Midbrain (tissue), 1 donor: ENCODE measurements at regions not wholly inside any gene's neighbourhood (a gene's known extent, or its start where the extent isn't known, plus 50 kb on each side); places are given as distances from the start of the nearest gene placed in this dataset.

Experiments used
- DNase-seq: peaks from one replicate; lab custom pipeline; 2025; lab: John Stamatoyannopoulos, UW

GRCh38 chr2:81234711-81235110 is 930.2 kb upstream of the LRRTM1 start:
- no peak for DNase-seq

- no peak for DNase-seq
These were observed 921.2 kb upstream of the LRRTM1 start for GRCh38 chr2:81225756-81226155.

- no peak for DNase-seq
These were observed 909.0 kb upstream of the LRRTM1 start for GRCh38 chr2:81213598-81213997.

DNA sequence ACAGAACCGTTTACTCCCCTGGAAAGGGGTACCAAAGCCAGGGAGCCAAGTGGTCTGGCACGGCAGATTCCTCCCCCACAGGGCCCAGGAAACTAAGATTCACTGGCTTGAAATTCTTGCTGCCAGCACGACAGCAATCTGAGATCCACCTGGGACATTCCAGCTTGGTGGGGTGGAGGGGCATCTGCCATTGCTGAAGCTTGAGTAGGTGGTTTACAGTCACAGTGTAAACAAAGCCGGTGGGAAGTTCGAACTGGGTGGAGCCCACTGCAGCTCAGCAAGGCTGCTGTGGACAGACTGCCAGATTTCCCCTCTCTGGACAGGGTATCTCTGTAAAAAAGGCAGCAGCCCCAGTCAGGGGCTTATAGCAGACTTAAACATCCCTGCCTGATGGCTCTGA is 901.7 kb upstream of the LRRTM1 start:
- DNase-seq, result no peak

- DNase-seq, result no peak
These were observed 892.5 kb upstream of the LRRTM1 start for GRCh38 chr2:81196933-81197628.

- DNase-seq, result no peak
These were observed 891.9 kb upstream of the LRRTM1 start for GRCh38 chr2:81196383-81196851.

DNA sequence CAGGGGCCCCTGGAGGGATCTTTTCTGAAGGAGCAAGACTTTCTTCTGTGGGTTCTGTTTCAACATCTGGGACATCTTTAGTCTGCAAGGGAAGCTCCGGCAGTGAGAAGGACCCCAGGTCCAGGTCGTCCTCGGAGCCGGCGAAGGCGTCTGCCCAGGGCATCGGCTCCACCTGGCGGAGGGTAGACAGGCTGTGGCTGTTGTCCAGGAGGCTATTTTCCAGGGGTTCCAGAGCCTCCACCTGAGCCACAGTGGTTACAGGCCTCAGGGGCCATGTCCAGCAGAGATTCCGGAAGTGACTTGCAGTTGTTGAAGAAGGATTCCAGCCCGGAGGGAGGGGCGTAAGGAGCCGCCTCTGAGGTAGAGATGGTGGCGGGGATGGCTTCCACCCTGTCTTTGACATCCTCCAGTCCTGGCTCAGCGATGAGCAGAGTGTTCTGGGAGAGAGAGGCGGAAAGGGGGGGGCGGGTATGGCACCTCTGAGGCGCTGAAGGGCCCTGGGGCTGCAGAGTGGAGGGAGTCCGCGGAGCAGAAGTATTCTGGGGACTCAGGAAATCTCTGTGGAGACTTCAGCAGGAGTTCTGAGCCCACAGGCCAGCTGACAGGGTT is 891.3 kb upstream of the LRRTM1 start:
- DNase-seq, result no peak

DNA sequence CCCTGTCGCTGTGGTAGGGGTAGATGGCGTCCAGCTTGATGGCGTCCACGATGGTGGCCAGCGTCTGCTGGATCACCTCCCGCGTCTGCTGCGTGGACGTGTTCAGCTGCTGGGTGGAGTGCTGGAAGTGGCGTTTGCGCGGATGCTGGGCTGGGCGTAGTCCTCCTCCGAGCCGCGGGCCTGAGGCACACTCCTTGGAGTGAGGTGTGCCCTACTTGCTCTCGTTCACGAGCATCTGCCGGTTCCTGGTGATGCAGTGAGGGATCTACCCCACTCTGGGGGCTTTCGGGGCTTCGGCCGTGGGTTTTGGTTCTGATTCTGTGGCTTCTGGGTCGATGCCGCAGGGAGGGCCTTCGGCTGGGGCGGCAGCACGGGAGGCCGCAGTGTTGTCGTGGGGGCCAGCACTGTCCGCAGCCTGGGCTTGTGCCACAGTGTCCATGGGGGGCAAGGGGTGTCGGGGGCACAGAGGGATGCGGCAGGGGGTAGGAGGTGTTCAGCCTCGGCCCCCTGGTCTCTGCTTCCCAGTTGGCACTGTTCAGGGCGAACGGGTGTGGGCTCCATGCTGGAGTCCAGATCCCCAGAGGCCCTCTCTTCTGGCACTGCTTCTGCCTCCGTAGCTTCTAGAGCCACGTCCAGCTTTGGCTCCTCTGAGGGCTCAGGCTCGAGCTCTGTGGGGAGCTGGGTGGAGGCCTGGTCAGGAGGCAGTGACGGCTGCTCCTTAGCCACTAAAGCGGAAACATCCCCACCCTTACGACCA is 890.6 kb upstream of the LRRTM1 start:
- DNase-seq, result no peak

DNA sequence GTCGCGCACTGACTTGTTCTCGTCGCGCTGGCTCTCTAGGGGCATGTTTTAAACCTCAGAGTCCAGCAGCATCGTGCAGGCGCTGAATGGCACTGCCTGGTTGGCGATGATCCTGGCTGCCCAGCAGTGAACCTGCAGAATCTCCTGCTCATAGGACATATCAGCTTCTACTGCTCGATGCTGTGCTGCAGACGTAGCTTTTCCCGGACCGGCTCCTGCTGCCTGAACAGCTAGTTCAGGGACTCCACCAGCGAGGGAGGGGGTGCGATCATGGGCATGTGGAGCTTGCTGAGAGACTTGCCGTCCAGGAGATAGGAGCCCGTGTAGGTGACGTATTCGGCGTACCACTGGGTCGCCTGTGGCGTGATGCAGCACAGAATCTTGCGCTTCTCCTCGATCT is 890.0 kb upstream of the LRRTM1 start:
- DNase-seq, result no peak

- no peak for DNase-seq
These were observed 889.6 kb upstream of the LRRTM1 start for GRCh38 chr2:81194176-81194575.

DNA sequence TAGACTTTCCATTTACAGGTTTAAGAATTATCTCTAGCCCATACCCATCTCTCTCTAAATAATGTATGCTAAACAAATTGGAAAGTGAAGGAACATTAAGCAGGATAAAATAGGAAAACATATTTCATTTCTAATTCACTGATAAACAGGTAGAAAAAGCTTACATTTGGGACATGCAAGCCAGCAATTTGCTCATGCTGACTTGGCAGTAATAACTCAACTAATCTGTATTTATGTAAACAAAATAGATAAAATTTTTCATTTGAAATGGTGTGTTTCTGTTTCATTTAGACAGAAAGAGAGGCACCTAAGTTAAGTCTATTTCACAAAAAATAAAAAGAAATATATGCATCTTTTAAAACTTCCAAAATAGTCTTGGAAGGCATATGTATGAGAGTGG is 877.3 kb upstream of the LRRTM1 start:
- no peak for DNase-seq

GRCh38 chr2:81171447-81171846 is 866.9 kb upstream of the LRRTM1 start:
- no peak for DNase-seq

DNA sequence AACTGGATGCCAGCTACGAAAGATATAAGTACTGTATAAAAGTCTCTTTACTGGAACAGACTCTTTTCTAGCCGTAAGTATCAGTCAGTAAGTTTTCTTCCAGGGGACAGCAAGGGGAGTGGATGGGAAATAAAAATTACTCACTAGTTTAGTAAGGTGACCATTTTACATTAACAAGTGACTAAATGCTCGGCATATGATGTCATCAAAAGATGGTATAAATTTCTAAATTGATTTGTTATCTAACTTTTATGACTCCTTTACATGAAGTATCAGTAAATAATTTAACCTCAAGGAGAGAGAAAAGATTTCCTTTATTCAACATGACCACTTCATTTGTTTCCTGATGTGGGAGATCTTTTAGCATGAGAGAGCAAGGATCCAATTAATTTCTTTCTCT is 859.0 kb upstream of the LRRTM1 start:
- no peak for DNase-seq

GRCh38 chr2:81158505-81158904 is 854.0 kb upstream of the LRRTM1 start:
- no peak for DNase-seq

- no peak for DNase-seq
These were observed 843.8 kb upstream of the LRRTM1 start for GRCh38 chr2:81148323-81148722.

GRCh38 chr2:81136296-81136695 is 831.7 kb upstream of the LRRTM1 start:
- DNase-seq, result no peak

DNA sequence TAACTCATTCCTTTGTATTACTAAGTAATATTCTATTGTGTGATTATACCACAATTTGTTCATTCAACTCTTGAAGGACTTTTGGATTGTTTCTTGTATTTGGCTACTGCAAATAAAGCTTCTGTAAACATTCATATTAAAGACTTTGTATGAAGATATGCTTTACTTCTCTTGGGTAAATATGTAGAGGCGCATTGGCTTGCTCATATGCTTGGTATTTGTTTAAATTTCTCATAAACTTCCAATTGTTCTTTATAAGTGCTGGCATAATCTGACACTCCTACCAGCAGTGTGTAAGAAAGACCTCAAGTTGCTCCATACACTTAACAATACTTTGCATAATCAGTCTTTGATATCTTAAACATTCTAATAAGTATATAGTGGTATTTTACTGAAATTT is 792.8 kb upstream of the LRRTM1 start:
- DNase-seq, result no peak

GRCh38 chr2:81093031-81093430 is 788.5 kb upstream of the LRRTM1 start:
- DNase-seq, result no peak

DNA sequence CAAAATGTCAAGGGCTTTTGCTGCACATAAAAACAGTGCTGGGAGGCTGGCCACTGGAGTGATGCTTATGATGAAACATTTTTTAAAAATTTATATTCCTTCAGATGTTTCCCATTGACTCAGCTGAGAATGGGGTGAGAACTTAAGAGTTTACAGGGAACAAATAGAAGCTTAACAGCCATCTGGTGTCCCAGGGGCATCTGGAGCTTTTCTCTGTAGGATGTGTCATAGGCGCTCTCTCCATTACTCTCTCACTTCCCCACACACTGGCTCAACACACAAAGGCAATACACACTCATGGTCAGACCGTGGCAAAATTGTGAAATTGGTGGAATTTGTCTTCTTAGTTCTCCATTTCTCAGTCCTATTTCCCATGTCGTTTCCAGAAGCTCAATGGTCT is 783.1 kb upstream of the LRRTM1 start:
- DNase-seq, result no peak

DNA sequence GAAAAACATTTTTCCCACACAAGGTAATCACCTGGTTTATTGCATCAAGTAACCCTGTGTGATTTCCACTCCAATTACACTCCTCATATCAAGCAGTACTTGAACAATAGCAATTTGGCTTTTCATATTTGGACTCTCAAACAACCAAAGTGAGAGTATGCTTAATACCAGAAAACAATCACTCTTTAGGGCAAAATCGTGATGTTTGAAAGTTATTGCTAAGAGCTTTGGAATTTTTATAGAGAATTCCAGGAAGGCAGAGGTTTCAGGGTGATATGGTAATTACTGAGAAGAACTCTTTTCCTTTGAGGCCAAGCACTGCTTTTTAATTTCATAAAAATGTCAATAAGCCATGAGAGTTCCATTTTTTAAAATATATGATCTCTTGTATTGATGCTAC is 779.5 kb upstream of the LRRTM1 start:
- no peak for DNase-seq

DNA sequence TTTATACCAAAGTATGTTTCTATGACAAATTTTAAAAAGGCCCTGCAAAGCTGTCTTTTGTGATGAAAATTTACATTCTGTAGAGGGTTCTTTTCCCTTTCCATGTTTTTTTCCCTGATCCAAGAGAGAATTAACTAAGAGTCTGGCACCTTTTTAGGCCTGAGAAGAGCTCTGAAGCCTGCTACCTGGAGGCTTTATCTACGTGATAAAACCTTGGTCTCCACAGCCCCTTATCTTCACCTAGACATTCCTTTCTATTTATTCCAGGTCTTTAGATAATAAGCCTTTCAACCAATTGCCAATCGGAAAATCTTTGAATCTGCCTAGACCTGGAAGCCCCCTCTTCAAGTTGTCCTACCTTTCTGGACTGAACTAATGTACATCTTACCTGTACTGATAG is 774.1 kb upstream of the LRRTM1 start:
- DNase-seq, result no peak

GRCh38 chr2:81078102-81078501 is 773.5 kb upstream of the LRRTM1 start:
- DNase-seq, result no peak

DNA sequence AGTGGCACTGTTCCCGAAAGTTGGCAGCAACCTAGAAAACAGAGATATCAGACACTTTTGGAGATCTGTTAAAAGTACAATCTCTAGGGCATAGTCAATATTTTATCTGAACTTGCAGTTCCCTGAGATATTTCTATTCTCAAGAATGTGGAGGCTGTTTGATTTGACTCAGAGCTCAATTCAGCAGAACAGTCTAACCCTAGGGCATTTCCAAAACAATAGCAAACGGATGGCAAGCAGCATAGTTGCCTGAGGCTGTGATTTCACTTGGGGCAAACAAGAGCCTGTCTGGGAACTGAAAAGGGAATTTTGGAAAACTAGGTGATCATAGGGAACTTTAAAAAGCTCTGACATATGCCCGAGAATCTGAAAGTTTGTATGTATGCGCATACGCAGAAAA is 772.8 kb upstream of the LRRTM1 start:
- no peak for DNase-seq
